ENCODE measurements at regions not wholly inside any gene's neighbourhood (a gene's known extent, or its start where the extent isn't known, plus 50 kb on each side); places are given as distances from the start of the nearest gene placed in this dataset.
A peak's percentile ranks its signal among the peaks of the same experiment; 100 is the strongest.
"Not testable (repeated sequence)": the region's sequence is repeated elsewhere in the genome, so short reads cannot be mapped to it uniquely, and the experiment has no call there.

DNA sequence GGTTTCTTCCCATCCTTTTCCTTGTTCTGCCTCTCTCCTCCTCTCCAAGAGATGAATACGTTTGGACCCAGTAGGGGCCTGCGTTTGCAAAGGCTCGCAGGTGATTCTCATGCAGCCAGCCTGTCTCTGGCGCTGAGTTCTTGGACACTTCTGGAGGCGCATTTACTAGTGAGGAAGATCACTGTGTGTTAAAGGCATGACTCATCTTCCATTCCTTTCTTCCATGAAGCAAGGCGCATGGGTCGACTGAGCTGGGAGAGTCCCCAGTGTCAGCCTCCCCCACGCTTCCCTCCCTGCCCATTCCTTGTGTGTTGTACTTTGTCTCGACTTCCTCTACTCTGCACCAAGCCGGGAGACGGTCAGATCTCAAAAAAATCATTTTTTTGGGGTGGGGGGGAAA lies 159.9 kb upstream of the EEF2KMT start:
- Mint-ChIP-seq H3K36me3 (ENCODE audit: low read depth) (no peaks in the 10 kb centered on the region), H3K27ac (no peak overlapping the region), H3K27me3 (ENCODE audit: low read depth) (peaks cover 23% of the 10 kb centered on the region), H3K4me3 (no peak overlapping the region), H3K9me3 (no peaks in the 10 kb centered on the region), H3K4me1 (no peaks in the 10 kb centered on the region)
- TF ChIP-seq, protein P1, sequence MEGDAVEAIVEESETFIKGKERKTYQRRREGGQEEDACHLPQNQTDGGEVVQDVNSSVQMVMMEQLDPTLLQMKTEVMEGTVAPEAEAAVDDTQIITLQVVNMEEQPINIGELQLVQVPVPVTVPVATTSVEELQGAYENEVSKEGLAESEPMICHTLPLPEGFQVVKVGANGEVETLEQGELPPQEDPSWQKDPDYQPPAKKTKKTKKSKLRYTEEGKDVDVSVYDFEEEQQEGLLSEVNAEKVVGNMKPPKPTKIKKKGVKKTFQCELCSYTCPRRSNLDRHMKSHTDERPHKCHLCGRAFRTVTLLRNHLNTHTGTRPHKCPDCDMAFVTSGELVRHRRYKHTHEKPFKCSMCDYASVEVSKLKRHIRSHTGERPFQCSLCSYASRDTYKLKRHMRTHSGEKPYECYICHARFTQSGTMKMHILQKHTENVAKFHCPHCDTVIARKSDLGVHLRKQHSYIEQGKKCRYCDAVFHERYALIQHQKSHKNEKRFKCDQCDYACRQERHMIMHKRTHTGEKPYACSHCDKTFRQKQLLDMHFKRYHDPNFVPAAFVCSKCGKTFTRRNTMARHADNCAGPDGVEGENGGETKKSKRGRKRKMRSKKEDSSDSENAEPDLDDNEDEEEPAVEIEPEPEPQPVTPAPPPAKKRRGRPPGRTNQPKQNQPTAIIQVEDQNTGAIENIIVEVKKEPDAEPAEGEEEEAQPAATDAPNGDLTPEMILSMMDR (IDR thresholded peaks at IDR 0.05; ENCODE audit: unreplicated experiment in 3 of 3), result no peak

DNA sequence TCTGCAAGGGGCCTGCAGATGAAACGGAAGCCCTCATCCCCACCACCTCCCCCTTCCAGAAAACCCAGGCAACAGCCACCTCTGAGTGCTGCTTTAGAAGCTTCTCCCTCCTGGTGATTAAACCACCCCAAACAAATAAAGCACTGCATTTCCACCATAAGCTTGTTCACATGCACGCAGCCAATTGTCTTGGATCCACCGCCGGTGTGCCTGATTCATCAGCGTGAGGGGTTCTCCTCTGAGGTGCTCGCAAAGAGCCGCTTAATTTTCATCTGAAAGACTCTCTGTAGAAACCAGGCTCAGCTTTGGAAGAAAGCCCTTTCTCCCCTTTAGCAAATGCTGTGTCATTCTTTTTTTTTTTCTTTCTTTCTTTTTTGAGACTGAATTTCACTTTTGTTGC lies 155.2 kb upstream of the EEF2KMT start:
- peaks cover 37% of the 10 kb centered on the region for H3K27me3 Mint-ChIP-seq (ENCODE audit: low read depth)
- H3K27ac Mint-ChIP-seq, result no peak overlapping the region
- no peaks in the 10 kb centered on the region for H3K36me3 Mint-ChIP-seq (ENCODE audit: low read depth)
- TF ChIP-seq, protein P1 (IDR thresholded peaks at IDR 0.05; ENCODE audit: unreplicated experiment in 3 of 3), result no peak
- no peaks in the 10 kb centered on the region for H3K9me3 Mint-ChIP-seq
- H3K4me3 Mint-ChIP-seq, result no peak overlapping the region
- no peaks in the 10 kb centered on the region for H3K4me1 Mint-ChIP-seq

DNA sequence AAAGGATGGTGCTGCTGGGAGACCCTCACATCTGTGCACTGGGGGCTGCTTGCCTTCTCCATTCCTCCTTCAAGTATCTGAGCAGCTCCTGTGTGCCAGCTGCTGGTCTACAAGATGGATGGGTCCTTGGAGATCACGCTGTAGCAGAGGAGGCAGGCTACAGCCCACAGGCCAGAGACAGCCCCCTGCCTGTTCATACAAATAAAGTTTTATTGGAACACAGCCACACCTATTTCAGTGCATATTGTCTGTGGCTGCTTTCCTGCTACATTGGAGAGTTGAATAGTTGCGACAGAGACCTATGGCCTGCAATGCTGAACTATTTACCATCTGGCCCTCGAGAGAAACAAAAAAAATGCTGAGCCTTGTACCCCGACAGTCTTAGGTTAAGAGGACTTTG lies 149.8 kb upstream of the EEF2KMT start:
- not testable (repeated sequence) for H3K4me3 Mint-ChIP-seq; H3K27ac Mint-ChIP-seq; H3K4me1 Mint-ChIP-seq; H3K9me3 Mint-ChIP-seq; H3K36me3 Mint-ChIP-seq (ENCODE audit: low read depth)
- H3K27me3 Mint-ChIP-seq (ENCODE audit: low read depth), result peaks cover 33% of the 10 kb centered on the region

DNA sequence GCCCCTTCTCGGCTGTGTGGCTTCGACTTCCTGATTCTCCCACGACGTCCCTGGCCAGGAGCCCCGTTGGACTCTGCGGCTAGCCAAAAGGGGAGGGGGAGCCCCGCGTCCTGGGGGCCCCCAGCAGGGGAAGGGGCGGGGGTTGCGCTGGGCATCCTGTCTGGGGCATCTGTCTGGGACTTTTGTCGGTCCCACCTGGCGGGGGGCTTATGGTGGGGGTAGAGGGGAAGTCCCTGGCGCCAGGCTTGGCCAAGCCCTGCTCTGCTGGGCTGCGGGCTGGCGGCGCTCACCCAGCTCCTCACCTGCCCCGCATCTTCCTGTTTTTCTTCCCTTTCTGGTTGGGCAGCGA lies 142.7 kb upstream of the EEF2KMT start:
- Mint-ChIP-seq H3K27me3 (ENCODE audit: low read depth) (peaks cover 81% of the 10 kb centered on the region), H3K4me3 (peak overlapping the region in 1 of 3 experiments; percentile 52)
- not testable (repeated sequence) for H3K36me3 Mint-ChIP-seq (ENCODE audit: low read depth); H3K4me1 Mint-ChIP-seq; H3K27ac Mint-ChIP-seq; H3K9me3 Mint-ChIP-seq

DNA sequence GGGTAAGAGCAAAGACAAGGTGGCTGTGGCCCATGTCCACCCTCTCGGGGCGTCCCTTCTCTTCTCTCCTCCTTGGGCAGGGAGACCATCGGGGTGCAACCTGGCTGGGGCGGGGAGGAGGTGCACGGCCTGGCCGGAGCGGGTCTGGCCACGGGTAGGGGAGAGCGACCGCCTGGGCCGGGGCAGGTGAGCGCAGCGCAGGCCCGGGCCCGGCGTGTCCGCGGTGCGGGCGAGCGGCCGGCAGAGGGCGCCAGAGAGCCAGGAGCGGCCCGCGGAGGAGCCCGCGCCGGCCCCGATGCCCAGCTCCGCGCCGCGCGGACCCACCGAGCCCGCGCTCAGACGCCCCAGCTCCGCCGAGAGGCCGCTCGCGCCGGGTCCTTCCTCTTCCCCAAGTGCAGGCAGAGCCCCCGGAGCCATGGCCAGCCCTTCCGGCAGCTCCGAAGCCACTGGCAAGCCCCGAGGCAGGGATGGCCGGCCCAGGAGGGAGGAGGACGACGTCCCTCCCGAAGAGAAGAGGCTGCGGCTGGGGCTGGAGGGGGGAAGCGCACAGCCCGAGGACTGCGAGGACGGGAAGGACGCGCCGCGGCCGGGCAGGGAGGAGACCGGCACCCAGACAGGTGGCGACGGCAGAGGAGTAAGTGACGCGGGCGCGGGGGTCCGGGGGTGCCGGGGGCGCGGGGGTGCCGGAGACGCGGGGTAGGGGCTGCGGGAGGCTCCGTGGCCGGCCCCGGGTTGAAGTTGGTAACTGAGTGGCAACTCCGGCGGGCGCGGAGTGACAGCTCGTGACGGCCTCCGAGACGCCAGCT lies 142.1 kb upstream of the EEF2KMT start:
- Mint-ChIP-seq H3K27me3 (ENCODE audit: low read depth) (peaks cover 76% of the 10 kb centered on the region), H3K4me3 (peak overlapping the region; percentile 23 to 68 (median 56))
- TF ChIP-seq, protein P1 (IDR thresholded peaks at IDR 0.05; ENCODE audit: unreplicated experiment in 3 of 3), result peak; percentile 26 to 40 (median 35)
- not testable (repeated sequence) for H3K27ac Mint-ChIP-seq; H3K9me3 Mint-ChIP-seq; H3K4me1 Mint-ChIP-seq; H3K36me3 Mint-ChIP-seq (ENCODE audit: low read depth)

DNA sequence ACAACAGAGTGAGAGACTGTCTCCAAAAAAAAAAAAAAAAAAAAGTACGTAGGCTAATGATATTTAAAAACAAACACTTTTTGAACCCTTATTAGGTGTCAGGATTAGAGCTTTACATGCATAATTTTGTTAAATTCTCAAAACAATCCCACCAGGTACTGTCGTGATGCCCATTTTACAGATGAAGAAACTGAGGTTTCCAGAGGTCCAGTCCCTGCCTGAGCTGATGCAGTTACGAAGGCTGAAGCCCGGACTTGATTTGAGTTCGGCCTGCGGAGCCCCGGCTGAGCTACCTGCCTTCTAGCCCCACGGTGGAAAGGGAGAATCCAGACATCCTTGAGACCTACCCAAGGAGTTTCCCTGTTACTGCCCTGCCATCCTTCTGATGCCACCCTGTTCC lies 137.5 kb upstream of the EEF2KMT start:
- Mint-ChIP-seq H3K9me3 (no peaks in the 10 kb centered on the region), H3K4me3 (no peak overlapping the region), H3K36me3 (ENCODE audit: low read depth) (no peaks in the 10 kb centered on the region), H3K4me1 (no peaks in the 10 kb centered on the region), H3K27me3 (ENCODE audit: low read depth) (peaks cover 57% of the 10 kb centered on the region), H3K27ac (no peak overlapping the region)
- TF ChIP-seq, protein P1 (IDR thresholded peaks at IDR 0.05; ENCODE audit: unreplicated experiment in 3 of 3), result no peak

DNA sequence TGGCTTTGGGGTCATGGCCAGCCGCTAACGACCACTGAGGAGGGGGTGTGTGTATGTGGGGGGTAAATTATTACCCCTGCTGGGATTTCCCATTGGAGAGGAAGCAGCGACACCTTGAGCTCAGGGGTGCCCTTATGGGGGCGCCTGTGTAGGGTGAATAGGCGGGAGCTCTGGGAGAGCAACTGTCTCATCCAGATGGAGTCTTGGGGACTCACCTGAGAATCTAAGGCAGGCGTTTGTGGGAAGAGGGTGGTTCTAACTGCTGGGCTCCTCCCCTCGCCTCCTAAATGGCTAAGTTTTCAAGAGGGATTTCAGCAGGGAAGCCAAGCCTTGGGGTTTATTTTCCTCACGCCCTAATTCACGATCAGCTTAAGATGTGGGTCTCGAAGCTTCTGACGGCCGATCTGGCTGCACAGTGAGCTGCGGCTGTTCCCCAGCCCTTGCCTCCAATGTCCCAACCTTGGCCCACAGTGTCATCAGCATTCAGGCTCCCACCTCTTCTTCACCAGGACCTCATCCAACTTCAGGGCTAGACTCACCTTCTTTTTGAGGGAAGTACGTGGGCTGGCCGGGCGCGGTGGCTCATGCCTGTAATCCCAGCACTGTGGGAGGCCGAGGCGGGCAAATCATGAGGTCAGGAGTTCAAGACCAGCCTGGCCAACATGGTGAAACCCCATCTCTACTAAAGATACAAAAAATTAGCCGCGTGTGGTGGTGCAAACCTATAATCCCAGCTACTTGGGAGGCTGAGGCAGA lies 136.9 kb upstream of the EEF2KMT start:
- Mint-ChIP-seq H3K36me3 (ENCODE audit: low read depth) (no peaks in the 10 kb centered on the region), H3K9me3 (no peaks in the 10 kb centered on the region), H3K27ac (no peak overlapping the region), H3K4me3 (no peak overlapping the region), H3K4me1 (no peaks in the 10 kb centered on the region), H3K27me3 (ENCODE audit: low read depth) (peaks cover 54% of the 10 kb centered on the region)
- TF ChIP-seq, protein P1 (IDR thresholded peaks at IDR 0.05; ENCODE audit: unreplicated experiment in 3 of 3), result no peak

All from nephron (organoid).